Astrocyte (in vitro differentiated cells and primary cell): ENCODE measurements at regions not wholly inside any gene's neighbourhood (a gene's known extent, or its start where the extent isn't known, plus 50 kb on each side); places are given as distances from the start of the nearest gene placed in this dataset.

Experiments used
- EZH2 ChIP-seq: IDR thresholded peaks from 2 replicates; pipeline ENCODE4 v1.6.1; 2012; ENCODE audit warnings: mild to moderate bottlenecking, low read length, inconsistent platforms; ENCODE audit not compliant: insufficient read depth
- TF ChIP-seq, protein P1 (sequence below): IDR thresholded peaks from 2 replicates; pipeline ENCODE4 v1.5.1; 2011; ENCODE audit warnings: low read depth, mild to moderate bottlenecking, inconsistent platforms, low read length, moderate library complexity; ENCODE audit not compliant: insufficient read depth

DNA sequence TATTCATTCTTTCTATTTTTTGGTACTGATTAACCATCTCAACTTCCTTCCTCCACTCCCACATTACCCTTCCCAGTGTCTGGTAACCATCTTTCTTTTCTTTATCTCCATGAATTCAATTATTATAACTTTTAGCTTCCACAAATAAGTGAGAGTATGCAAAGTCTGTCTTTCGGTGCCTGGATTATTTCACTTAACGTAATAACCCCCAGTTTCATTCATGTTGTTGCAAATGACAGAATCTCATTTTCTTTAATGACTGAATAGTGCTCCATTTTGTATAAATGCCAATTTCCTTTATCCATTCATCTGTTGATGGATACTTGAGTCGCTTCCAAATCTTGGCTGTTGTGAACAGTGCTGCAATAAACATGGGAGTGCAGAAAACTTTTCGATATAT is 940.4 kb downstream of the GLUD2 start:
- TF ChIP-seq, protein P1, sequence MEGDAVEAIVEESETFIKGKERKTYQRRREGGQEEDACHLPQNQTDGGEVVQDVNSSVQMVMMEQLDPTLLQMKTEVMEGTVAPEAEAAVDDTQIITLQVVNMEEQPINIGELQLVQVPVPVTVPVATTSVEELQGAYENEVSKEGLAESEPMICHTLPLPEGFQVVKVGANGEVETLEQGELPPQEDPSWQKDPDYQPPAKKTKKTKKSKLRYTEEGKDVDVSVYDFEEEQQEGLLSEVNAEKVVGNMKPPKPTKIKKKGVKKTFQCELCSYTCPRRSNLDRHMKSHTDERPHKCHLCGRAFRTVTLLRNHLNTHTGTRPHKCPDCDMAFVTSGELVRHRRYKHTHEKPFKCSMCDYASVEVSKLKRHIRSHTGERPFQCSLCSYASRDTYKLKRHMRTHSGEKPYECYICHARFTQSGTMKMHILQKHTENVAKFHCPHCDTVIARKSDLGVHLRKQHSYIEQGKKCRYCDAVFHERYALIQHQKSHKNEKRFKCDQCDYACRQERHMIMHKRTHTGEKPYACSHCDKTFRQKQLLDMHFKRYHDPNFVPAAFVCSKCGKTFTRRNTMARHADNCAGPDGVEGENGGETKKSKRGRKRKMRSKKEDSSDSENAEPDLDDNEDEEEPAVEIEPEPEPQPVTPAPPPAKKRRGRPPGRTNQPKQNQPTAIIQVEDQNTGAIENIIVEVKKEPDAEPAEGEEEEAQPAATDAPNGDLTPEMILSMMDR: no peak
- no peak for TF ChIP-seq EZH2
